BLaER1 (cell line): ENCODE measurements at regions not wholly inside any gene's neighbourhood (a gene's known extent, or its start where the extent isn't known, plus 50 kb on each side); places are given as distances from the start of the nearest gene placed in this dataset.

Experiments used
- H3K27ac ChIP-seq: shearing (Covaris generic); formaldehyde crosslinking; 2 replicates; pipeline ENCODE4 v1.8.1; 2022
- H3K27me3 ChIP-seq: shearing (Covaris generic); formaldehyde crosslinking; 2 replicates; pipeline ENCODE4 v1.8.1; 2022
- H3K36me3 ChIP-seq: shearing (Covaris generic); formaldehyde crosslinking; 2 replicates; pipeline ENCODE4 v1.8.1; 2022
- H3K4me1 ChIP-seq: shearing (Covaris generic); formaldehyde crosslinking; 2 replicates; pipeline ENCODE4 v1.8.1; 2022
- H3K4me2 ChIP-seq: shearing (Covaris generic); formaldehyde crosslinking; 2 replicates; pipeline ENCODE4 v1.8.1; 2022
- H3K4me3 ChIP-seq: shearing (Covaris generic); formaldehyde crosslinking; 2 replicates; pipeline ENCODE4 v1.8.1; 2022
- H3K9ac ChIP-seq: shearing (Covaris generic); formaldehyde crosslinking; 2 replicates; pipeline ENCODE4 v1.8.1; 2022
- H3K9me3 ChIP-seq: shearing (Covaris generic); formaldehyde crosslinking; 2 replicates; pipeline ENCODE4 v1.8.1; 2022
- H4K20me1 ChIP-seq: shearing (Covaris generic); formaldehyde crosslinking; 2 replicates; pipeline ENCODE4 v1.8.1; 2022
- Cebpa-rat ChIP-seq: shearing (Covaris generic); IDR thresholded peaks from 2 replicates; pipeline ENCODE4 v1.8.1; 2022

- Histone ChIP-seq H3K4me1 (peaks cover 5% of the 10 kb centered on the region; the same call in 1 of the 2 replicates), H3K4me3 (no peak overlapping the region), H3K27ac (no peak overlapping the region), H3K27me3 (no peaks in the 10 kb centered on the region), H4K20me1 (no peaks in the 10 kb centered on the region), H3K4me2 (no peak overlapping the region), H3K36me3 (no peaks in the 10 kb centered on the region), H3K9me3 (no peaks in the 10 kb centered on the region), H3K9ac (no peak overlapping the region)
- TF ChIP-seq Cebpa-rat = no peak
Measured at GRCh38 chr16:65409510-65409909, 287.6 kb upstream of the CDH11 start.

GRCh38 chr16:65406933-65407332, 285.1 kb upstream of the CDH11 start:
- Histone ChIP-seq H3K9me3 (no peaks in the 10 kb centered on the region), H3K9ac (no peak overlapping the region), H3K4me3 (no peak overlapping the region), H4K20me1 (no peaks in the 10 kb centered on the region), H3K4me2 (no peak overlapping the region), H3K27me3 (no peaks in the 10 kb centered on the region), H3K36me3 (no peaks in the 10 kb centered on the region), H3K4me1 (no peaks in the 10 kb centered on the region), H3K27ac (no peak overlapping the region)
- TF ChIP-seq Cebpa-rat = no peak

- H3K9me3 ChIP-seq = no peaks in the 10 kb centered on the region
- H3K4me1 ChIP-seq = no peaks in the 10 kb centered on the region
- no peak overlapping the region for H3K4me3 ChIP-seq
- no peak for TF ChIP-seq Cebpa-rat
- H4K20me1 ChIP-seq = no peaks in the 10 kb centered on the region
- H3K36me3 ChIP-seq = no peaks in the 10 kb centered on the region
- no peak overlapping the region for H3K4me2 ChIP-seq
- H3K9ac ChIP-seq = no peak overlapping the region
- no peaks in the 10 kb centered on the region for H3K27me3 ChIP-seq
- no peak overlapping the region for H3K27ac ChIP-seq
Measured at GRCh38 chr16:65406116-65406515, 284.3 kb upstream of the CDH11 start.

- Histone ChIP-seq H3K4me1 (peaks cover 21% of the 10 kb centered on the region), H3K27ac (no peak overlapping the region)
Measured at GRCh38 chr16:65394281-65394680, 272.4 kb upstream of the CDH11 start.

GRCh38 chr16:65392806-65393565, 271.1 kb upstream of the CDH11 start:
- TF ChIP-seq Cebpa-rat = no peak
- Histone ChIP-seq H3K4me2 (no peak overlapping the region), H3K9ac (no peak overlapping the region), H4K20me1 (no peaks in the 10 kb centered on the region), H3K36me3 (no peaks in the 10 kb centered on the region), H3K4me1 (peaks cover 21% of the 10 kb centered on the region), H3K9me3 (peaks cover 24% of the 10 kb centered on the region), H3K4me3 (no peak overlapping the region), H3K27me3 (no peaks in the 10 kb centered on the region), H3K27ac (no peak overlapping the region)

More at GRCh38 chr16:65394281-65394680, 272.4 kb upstream of the CDH11 start:
- Histone ChIP-seq H3K9me3 (peaks cover 13% of the 10 kb centered on the region), H3K27me3 (no peaks in the 10 kb centered on the region), H3K4me2 (no peak overlapping the region), H3K9ac (no peak overlapping the region), H3K4me3 (no peak overlapping the region), H3K36me3 (no peaks in the 10 kb centered on the region), H4K20me1 (no peaks in the 10 kb centered on the region)
- no peak for TF ChIP-seq Cebpa-rat

GRCh38 chr16:65388592-65388991, 266.7 kb upstream of the CDH11 start:
- Histone ChIP-seq H3K4me1 (peaks cover 13% of the 10 kb centered on the region), H3K36me3 (no peaks in the 10 kb centered on the region), H3K9me3 (peaks cover 24% of the 10 kb centered on the region), H3K4me2 (no peak overlapping the region), H4K20me1 (no peaks in the 10 kb centered on the region), H3K4me3 (no peak overlapping the region), H3K27me3 (no peaks in the 10 kb centered on the region), H3K9ac (no peak overlapping the region), H3K27ac (no peak overlapping the region)
- no peak for TF ChIP-seq Cebpa-rat

GRCh38 chr16:65386672-65387071, 264.8 kb upstream of the CDH11 start:
- H3K27me3 ChIP-seq = no peaks in the 10 kb centered on the region
- H3K9ac ChIP-seq = no peak overlapping the region
- H3K4me3 ChIP-seq = no peak overlapping the region
- TF ChIP-seq Cebpa-rat = no peak
- H3K36me3 ChIP-seq = no peaks in the 10 kb centered on the region
- no peak overlapping the region for H3K27ac ChIP-seq
- no peaks in the 10 kb centered on the region for H4K20me1 ChIP-seq
- no peak overlapping the region for H3K4me2 ChIP-seq
- H3K9me3 ChIP-seq = peaks cover 24% of the 10 kb centered on the region
- H3K4me1 ChIP-seq = peaks cover 12% of the 10 kb centered on the region

GRCh38 chr16:65384441-65384840, 262.6 kb upstream of the CDH11 start:
- Histone ChIP-seq H3K9me3 (0 out of 2 replicates have a peak, but pooled peaks cover 12% of the 10 kb centered on the region), H3K4me2 (no peak overlapping the region), H3K4me3 (no peak overlapping the region), H4K20me1 (no peaks in the 10 kb centered on the region), H3K9ac (no peak overlapping the region), H3K4me1 (no peaks in the 10 kb centered on the region), H3K27ac (no peak overlapping the region), H3K27me3 (no peaks in the 10 kb centered on the region), H3K36me3 (no peaks in the 10 kb centered on the region)
- TF ChIP-seq Cebpa-rat = no peak

GRCh38 chr16:65377195-65377594, 255.3 kb upstream of the CDH11 start:
- H3K27ac ChIP-seq = no peak overlapping the region
- 0 out of 2 replicates have a peak, but pooled peaks cover 8% of the 10 kb centered on the region for H3K4me1 ChIP-seq
- H3K36me3 ChIP-seq = no peaks in the 10 kb centered on the region
- no peak overlapping the region for H3K4me2 ChIP-seq
- H3K4me3 ChIP-seq = no peak overlapping the region
- H3K9me3 ChIP-seq = no peaks in the 10 kb centered on the region
- no peak overlapping the region for H3K9ac ChIP-seq
- H3K27me3 ChIP-seq = no peaks in the 10 kb centered on the region
- TF ChIP-seq Cebpa-rat = no peak
- H4K20me1 ChIP-seq = no peaks in the 10 kb centered on the region

GRCh38 chr16:65376601-65377000, 254.7 kb upstream of the CDH11 start:
- H4K20me1 ChIP-seq = no peaks in the 10 kb centered on the region
- H3K4me1 ChIP-seq = 0 out of 2 replicates have a peak, but pooled peaks cover 8% of the 10 kb centered on the region
- H3K4me2 ChIP-seq = no peak overlapping the region
- no peak overlapping the region for H3K27ac ChIP-seq
- H3K9me3 ChIP-seq = no peaks in the 10 kb centered on the region
- no peak overlapping the region for H3K4me3 ChIP-seq
- no peak for TF ChIP-seq Cebpa-rat
- no peaks in the 10 kb centered on the region for H3K27me3 ChIP-seq
- no peaks in the 10 kb centered on the region for H3K36me3 ChIP-seq
- no peak overlapping the region for H3K9ac ChIP-seq
